Loucy (cell line): ENCODE measurements at regions not wholly inside any gene's neighbourhood (a gene's known extent, or its start where the extent isn't known, plus 50 kb on each side); places are given as distances from the start of the nearest gene placed in this dataset.

Experiments
- CTCF ChIP-seq: fragments of 200-600 bp; sonication (generic); conservative IDR thresholded peaks from 2 replicates; pipeline ENCODE4 v1.5.1; 2014; ENCODE audit warnings: mild to moderate bottlenecking, antibody characterized with exemption, low read length
- EZH2phosphoT487 ChIP-seq: fragments of 200-600 bp; IDR thresholded peaks from 2 replicates; pipeline ENCODE4 v1.6.1; 2018; ENCODE audit warnings: antibody characterized with exemption, mild to moderate bottlenecking, moderate library complexity, borderline replicate concordance

DNA sequence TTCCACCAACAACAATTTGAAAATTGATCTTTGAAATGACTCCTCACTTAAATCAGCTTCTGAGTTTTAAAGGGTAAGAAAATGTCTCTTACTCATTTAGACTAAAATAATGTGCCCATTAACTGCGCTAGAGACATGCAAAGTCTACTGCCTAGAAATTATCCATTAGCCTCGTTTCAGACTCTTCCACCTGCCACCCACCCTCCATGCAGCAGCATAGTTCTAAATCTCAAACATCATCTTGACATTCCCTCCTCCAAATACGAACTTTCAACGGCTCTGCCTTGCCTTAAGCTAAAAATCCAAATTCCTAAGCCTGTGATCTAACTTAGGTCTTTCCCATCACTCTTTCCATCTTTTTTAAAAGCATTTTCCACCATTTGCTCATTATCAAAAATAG lies 66.6 kb upstream of the ST8SIA2 start:
- TF ChIP-seq CTCF (no peak), EZH2phosphoT487 (no peak)
